Kidney (tissue), 13 donors: ENCODE measurements at regions not wholly inside any gene's neighbourhood (a gene's known extent, or its start where the extent isn't known, plus 50 kb on each side); places are given as distances from the start of the nearest gene placed in this dataset.

Experiments used
- DNase-seq, 5 donors: peaks; one replicate each; pipeline ENCODE4 v3.0.0-alpha.2; 2013 to 2020
- FAIRE-seq: peaks from 2 replicates; lab custom pipeline; 2012; peaks lifted over from hg19 to GRCh38; lab: Jason Lieb, UNC
- H3K27ac ChIP-seq, 2 donors: one replicate each; pipeline ENCODE4 v1.7.0; 2013; ENCODE audit warnings: low read depth in 2 of 2, low read length in 2 of 2, inconsistent platforms in 1 of 2
- H3K27me3 ChIP-seq: one replicate; pipeline ENCODE4 v1.7.1; 2013; ENCODE audit warnings: low read length, inconsistent platforms; ENCODE audit not compliant: control insufficient read depth, insufficient read depth
- H3K36me3 ChIP-seq, 3 donors: one replicate each; pipeline versions ENCODE4 v1.7.0 to v1.7.1; 2013; ENCODE audit warnings: low read length in 3 of 3, control low read depth in 1 of 3, inconsistent platforms in 1 of 3; ENCODE audit not compliant: insufficient read depth in 3 of 3, control insufficient read depth in 2 of 3
- H3K4me1 ChIP-seq, 3 donors: one replicate each; pipeline versions ENCODE4 v1.7.0 to v1.7.1; 2013; ENCODE audit warnings: low read length in 3 of 3, inconsistent platforms in 1 of 3, low read depth in 1 of 3; ENCODE audit not compliant: control insufficient read depth in 2 of 3, insufficient read depth in 2 of 3
- H3K4me3 ChIP-seq, 3 donors: one replicate each; pipeline versions ENCODE4 v1.7.0 to v1.8.1; 2013; ENCODE audit warnings: low read length in 3 of 3, control low read depth in 1 of 3, inconsistent platforms in 1 of 3
- H3K9ac ChIP-seq, 3 donors: one replicate each; pipeline versions ENCODE4 v1.7.0 to v1.7.1; 2013; ENCODE audit warnings: low read length in 3 of 3, control low read depth in 1 of 3, inconsistent platforms in 1 of 3
- H3K9me3 ChIP-seq, 3 donors: one replicate each; pipeline versions ENCODE4 v1.7.0 to v1.7.1; 2013; ENCODE audit warnings: low read length in 3 of 3, control low read depth in 1 of 3, inconsistent platforms in 1 of 3; ENCODE audit not compliant: control insufficient read depth in 2 of 3, insufficient read depth in 1 of 3
- CTCF ChIP-seq: IDR thresholded peaks from 3 replicates; pipeline ENCODE4 v1.5.1; 2012; ENCODE audit warnings: mild to moderate bottlenecking, moderate library complexity, borderline replicate concordance; ENCODE audit not compliant: insufficient read depth; ENCODE audit errors: extremely low read depth
- intact Hi-C: fragments of 100-400 bp; cut with DNase I; formaldehyde crosslinking; loops from one replicate; pipeline ENCODE4 v1.11.1; 2022
- donor health status: control.
- donor health status: control.
- donor health status: control.
- donor health status: control.
- donor health status: control.
- donor health status: DM: yes; HTN: yes; CAD: no.
- donor health status: Normal renal cell carcinoma (clear cell type).

- H3K27ac ChIP-seq = no peak overlapping the region
- no peaks in the 10 kb centered on the region for H3K27me3 ChIP-seq
- H3K36me3 ChIP-seq = no peaks in the 10 kb centered on the region
- DNase-seq (peak in 1 of 5 donors; percentile 16), FAIRE-seq (no peak)
- no peaks in the 10 kb centered on the region for H3K4me1 ChIP-seq
- no peak for TF ChIP-seq CTCF
- no peaks in the 10 kb centered on the region for H3K9me3 ChIP-seq
- no peak overlapping the region for H3K4me3 ChIP-seq
- intact Hi-C loops = loop anchor here (10.0 kb wide), 1 partner anchor 1207 kb away; no protein-coding TSS in a partner anchor
- H3K9ac ChIP-seq = no peak overlapping the region
Measured at GRCh38 chr9:84397822-84398221, 57.3 kb upstream of the SLC28A3 start.

GRCh38 chr9:84402517-84402916 lies 62.0 kb upstream of the SLC28A3 start:
- H3K9ac ChIP-seq = no peak overlapping the region
- H3K4me1 ChIP-seq = no peaks in the 10 kb centered on the region
- DNase-seq = no peak
- intact Hi-C loops = no loop called here
- no peaks in the 10 kb centered on the region for H3K27me3 ChIP-seq
- H3K36me3 ChIP-seq = no peaks in the 10 kb centered on the region
- H3K9me3 ChIP-seq = no peaks in the 10 kb centered on the region
- no peak for TF ChIP-seq CTCF
- H3K4me3 ChIP-seq = no peak overlapping the region
- no peak for FAIRE-seq
- no peak overlapping the region for H3K27ac ChIP-seq

- no peak for FAIRE-seq
- intact Hi-C loops = no loop called here
- H3K27ac ChIP-seq = no peak overlapping the region
- no peaks in the 10 kb centered on the region for H3K4me1 ChIP-seq
- H3K9me3 ChIP-seq = no peaks in the 10 kb centered on the region
- H3K9ac ChIP-seq = no peak overlapping the region
- no peaks in the 10 kb centered on the region for H3K36me3 ChIP-seq
- no peak for DNase-seq
- TF ChIP-seq CTCF = no peak
- no peaks in the 10 kb centered on the region for H3K27me3 ChIP-seq
- no peak overlapping the region for H3K4me3 ChIP-seq
Measured at GRCh38 chr9:84403288-84403687, 62.7 kb upstream of the SLC28A3 start.

GRCh38 chr9:84404095-84404686 lies 63.6 kb upstream of the SLC28A3 start:
- H3K4me1 ChIP-seq = no peaks in the 10 kb centered on the region
- DNase-seq = peak in 1 of 5 donors; percentile 40
- no peak overlapping the region for H3K27ac ChIP-seq
- no peak overlapping the region for H3K4me3 ChIP-seq
- no peaks in the 10 kb centered on the region for H3K36me3 ChIP-seq
- peak; percentile 50 for TF ChIP-seq CTCF
- no peaks in the 10 kb centered on the region for H3K9me3 ChIP-seq
- no peak overlapping the region for H3K9ac ChIP-seq
- no peaks in the 10 kb centered on the region for H3K27me3 ChIP-seq
- FAIRE-seq = no peak
- intact Hi-C loops = no loop called here
